HL-60 (cell line): ENCODE measurements at regions not wholly inside any gene's neighbourhood (a gene's known extent, or its start where the extent isn't known, plus 50 kb on each side); places are given as distances from the start of the nearest gene placed in this dataset.

Source experiments
- DNase-seq, 2 experiments: peaks; one replicate each; pipeline ENCODE4 v3.0.0-alpha.2; 2010 to 2020; ENCODE audit warnings: low read depth in 1 of 2, low spot score in 1 of 2
- H3K27ac ChIP-seq: fragments of 250-450 bp; sonication (Bioruptor Pico); replicated peaks from 2 replicates; pipeline ENCODE4 v1.5.1; 2020; ENCODE audit warnings: mild to moderate bottlenecking, moderate library complexity
- H3K27me3 ChIP-seq: fragments of 250-450 bp; sonication (Bioruptor Pico); 2 replicates; pipeline ENCODE4 v1.5.1; 2021; ENCODE audit warnings: mild to moderate bottlenecking, moderate library complexity; ENCODE audit not compliant: insufficient read depth, poor library complexity, severe bottlenecking
- H3K4me3 ChIP-seq: replicated peaks from 2 replicates; pipeline ENCODE4 v1.5.1; 2011; ENCODE audit warnings: mild to moderate bottlenecking, control low read depth, low read length; ENCODE audit not compliant: insufficient read depth
- GABPA ChIP-seq: IDR thresholded peaks from 2 replicates; pipeline ENCODE4 v1.6.1; 2012; ENCODE audit warnings: low read depth
- POLR2AphosphoS5 ChIP-seq: IDR thresholded peaks from 2 replicates; pipeline ENCODE4 v1.6.1; 2012; ENCODE audit warnings: low read depth
- SPI1 ChIP-seq: IDR thresholded peaks from 2 replicates; pipeline ENCODE4 v1.6.1; 2012; ENCODE audit warnings: low read depth, mild to moderate bottlenecking, borderline replicate concordance
- TF ChIP-seq, protein P1 (sequence below): IDR thresholded peaks from one replicate; pipeline ENCODE4 v1.5.1; 2011; ENCODE audit warnings: low read length, control low read depth, inconsistent platforms; ENCODE audit not compliant: insufficient read depth
- TF ChIP-seq, protein P2 (sequence below): IDR thresholded peaks from 2 replicates; pipeline ENCODE4 v1.6.1; 2012; ENCODE audit warnings: low read depth; ENCODE audit not compliant: insufficient replicate concordance

DNA sequence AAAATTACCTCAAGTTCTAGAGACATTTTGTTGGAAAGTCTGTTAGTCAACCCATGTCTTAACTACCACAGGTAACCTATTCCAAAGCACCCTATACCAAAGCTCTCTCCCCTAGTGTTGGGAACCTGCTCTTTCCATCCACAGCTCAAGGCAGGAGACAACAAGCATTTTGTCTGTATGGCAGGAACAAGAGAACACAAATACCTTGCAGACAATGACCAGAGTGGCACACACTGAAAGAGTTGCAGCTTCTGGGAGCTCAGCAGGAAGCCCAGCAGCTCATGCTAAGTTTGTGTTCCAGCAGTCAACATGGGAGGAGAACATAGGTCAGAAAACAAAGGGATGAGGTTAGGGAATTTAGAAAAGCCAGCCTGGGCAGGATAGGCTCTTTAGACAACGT lies 300.8 kb downstream of the HHIPL2 start:
- no peak overlapping the region for H3K27ac ChIP-seq
- H3K4me3 ChIP-seq, result no peak overlapping the region
- TF ChIP-seq, protein P1, sequence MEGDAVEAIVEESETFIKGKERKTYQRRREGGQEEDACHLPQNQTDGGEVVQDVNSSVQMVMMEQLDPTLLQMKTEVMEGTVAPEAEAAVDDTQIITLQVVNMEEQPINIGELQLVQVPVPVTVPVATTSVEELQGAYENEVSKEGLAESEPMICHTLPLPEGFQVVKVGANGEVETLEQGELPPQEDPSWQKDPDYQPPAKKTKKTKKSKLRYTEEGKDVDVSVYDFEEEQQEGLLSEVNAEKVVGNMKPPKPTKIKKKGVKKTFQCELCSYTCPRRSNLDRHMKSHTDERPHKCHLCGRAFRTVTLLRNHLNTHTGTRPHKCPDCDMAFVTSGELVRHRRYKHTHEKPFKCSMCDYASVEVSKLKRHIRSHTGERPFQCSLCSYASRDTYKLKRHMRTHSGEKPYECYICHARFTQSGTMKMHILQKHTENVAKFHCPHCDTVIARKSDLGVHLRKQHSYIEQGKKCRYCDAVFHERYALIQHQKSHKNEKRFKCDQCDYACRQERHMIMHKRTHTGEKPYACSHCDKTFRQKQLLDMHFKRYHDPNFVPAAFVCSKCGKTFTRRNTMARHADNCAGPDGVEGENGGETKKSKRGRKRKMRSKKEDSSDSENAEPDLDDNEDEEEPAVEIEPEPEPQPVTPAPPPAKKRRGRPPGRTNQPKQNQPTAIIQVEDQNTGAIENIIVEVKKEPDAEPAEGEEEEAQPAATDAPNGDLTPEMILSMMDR, result no peak
- TF ChIP-seq GABPA (no peak), POLR2AphosphoS5 (no peak), SPI1 (no peak)
- TF ChIP-seq, protein P2, sequence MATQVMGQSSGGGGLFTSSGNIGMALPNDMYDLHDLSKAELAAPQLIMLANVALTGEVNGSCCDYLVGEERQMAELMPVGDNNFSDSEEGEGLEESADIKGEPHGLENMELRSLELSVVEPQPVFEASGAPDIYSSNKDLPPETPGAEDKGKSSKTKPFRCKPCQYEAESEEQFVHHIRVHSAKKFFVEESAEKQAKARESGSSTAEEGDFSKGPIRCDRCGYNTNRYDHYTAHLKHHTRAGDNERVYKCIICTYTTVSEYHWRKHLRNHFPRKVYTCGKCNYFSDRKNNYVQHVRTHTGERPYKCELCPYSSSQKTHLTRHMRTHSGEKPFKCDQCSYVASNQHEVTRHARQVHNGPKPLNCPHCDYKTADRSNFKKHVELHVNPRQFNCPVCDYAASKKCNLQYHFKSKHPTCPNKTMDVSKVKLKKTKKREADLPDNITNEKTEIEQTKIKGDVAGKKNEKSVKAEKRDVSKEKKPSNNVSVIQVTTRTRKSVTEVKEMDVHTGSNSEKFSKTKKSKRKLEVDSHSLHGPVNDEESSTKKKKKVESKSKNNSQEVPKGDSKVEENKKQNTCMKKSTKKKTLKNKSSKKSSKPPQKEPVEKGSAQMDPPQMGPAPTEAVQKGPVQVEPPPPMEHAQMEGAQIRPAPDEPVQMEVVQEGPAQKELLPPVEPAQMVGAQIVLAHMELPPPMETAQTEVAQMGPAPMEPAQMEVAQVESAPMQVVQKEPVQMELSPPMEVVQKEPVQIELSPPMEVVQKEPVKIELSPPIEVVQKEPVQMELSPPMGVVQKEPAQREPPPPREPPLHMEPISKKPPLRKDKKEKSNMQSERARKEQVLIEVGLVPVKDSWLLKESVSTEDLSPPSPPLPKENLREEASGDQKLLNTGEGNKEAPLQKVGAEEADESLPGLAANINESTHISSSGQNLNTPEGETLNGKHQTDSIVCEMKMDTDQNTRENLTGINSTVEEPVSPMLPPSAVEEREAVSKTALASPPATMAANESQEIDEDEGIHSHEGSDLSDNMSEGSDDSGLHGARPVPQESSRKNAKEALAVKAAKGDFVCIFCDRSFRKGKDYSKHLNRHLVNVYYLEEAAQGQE, result no peak
- no peaks in the 10 kb centered on the region for H3K27me3 ChIP-seq
- DNase-seq, result no peak

DNA sequence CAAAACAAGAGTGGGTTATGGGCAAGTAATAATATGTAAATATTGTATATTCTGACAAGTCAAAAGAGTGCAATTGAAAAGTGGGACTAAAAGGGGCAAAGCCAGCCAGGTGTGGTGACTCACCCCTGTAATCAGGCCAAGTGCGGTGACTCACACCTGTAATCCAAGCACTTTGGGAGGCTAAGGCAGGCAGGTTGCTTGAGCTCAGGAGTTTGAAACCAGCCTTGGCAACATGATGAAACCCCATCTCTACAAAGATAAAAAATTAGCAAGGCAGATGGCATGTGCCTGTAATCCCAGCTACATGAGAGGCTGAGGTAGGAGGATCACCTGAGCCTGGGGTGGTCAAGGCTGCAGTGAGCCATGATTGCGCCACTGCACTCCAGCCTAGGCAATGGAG lies 304.0 kb downstream of the HHIPL2 start:
- DNase-seq, result no peak
- no peak overlapping the region for H3K27ac ChIP-seq
- no peaks in the 10 kb centered on the region for H3K27me3 ChIP-seq
- H3K4me3 ChIP-seq, result no peak overlapping the region
- no peak for TF ChIP-seq SPI1
- TF ChIP-seq, protein P2, result no peak

DNA sequence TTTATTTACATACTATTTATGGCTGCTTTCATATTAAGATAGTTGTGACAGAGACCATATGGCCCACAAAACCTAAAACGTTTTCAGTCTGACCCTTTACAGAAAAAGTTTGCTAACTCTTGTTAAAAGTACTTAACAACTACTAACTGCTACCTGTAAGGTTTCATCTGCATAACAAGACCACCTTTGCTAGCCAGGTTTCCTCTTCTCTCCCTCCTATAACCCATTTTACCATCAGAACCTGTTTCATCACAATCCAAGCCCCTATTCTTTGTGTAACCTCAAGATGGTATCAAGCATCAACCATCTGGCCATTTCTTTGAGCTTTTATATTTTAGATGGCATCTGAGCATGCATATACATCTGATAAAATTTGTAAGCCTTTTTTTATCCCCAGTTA lies 305.4 kb downstream of the HHIPL2 start:
- H3K27ac ChIP-seq, result no peak overlapping the region
- no peaks in the 10 kb centered on the region for H3K27me3 ChIP-seq
- DNase-seq, result no peak
- no peak overlapping the region for H3K4me3 ChIP-seq
- TF ChIP-seq POLR2AphosphoS5, result no peak
- TF ChIP-seq, protein P1, result no peak
- TF ChIP-seq, protein P2, result no peak
- TF ChIP-seq SPI1, result no peak
- no peak for TF ChIP-seq GABPA

DNA sequence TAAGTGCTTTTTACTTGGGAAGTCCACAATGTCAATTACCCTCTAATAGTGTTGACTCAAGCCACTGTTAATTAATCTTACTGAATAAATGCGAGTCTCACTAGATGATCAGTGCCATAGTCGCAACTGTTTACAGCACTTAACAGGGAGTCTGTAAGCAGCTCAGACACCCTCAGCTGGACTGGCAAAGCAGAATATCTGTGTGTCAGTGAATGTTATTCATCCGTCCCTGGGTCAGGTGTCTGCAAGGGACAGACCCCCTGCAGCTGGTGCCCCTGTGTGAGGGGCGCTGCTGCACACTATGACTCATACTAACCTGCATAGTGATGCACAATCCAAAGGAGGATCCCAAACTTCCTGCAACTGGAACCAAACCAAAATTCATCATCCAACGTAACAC lies 306.5 kb downstream of the HHIPL2 start:
- DNase-seq, result no peak
- Histone ChIP-seq H3K27ac (no peak overlapping the region), H3K4me3 (no peak overlapping the region), H3K27me3 (no peaks in the 10 kb centered on the region)
- TF ChIP-seq, protein P2, result no peak
- TF ChIP-seq, protein P1, result no peak
- TF ChIP-seq GABPA (no peak), SPI1 (no peak), POLR2AphosphoS5 (no peak)
